Skeletal muscle satellite cell (primary cell): ENCODE measurements at regions not wholly inside any gene's neighbourhood (a gene's known extent, or its start where the extent isn't known, plus 50 kb on each side); places are given as distances from the start of the nearest gene placed in this dataset.
"Not testable (repeated sequence)": the region's sequence is repeated elsewhere in the genome, so short reads cannot be mapped to it uniquely, and the experiment has no call there.

Experiments used
- H3K27me3 ChIP-seq: 2 replicates; pipeline ENCODE4 v1.7.0; 2013; ENCODE audit warnings: low read length; ENCODE audit not compliant: control insufficient read depth, insufficient read depth
- H3K36me3 ChIP-seq: 2 replicates; pipeline ENCODE4 v1.7.0; 2013; ENCODE audit warnings: mild to moderate bottlenecking, control low read depth, low read length; ENCODE audit not compliant: insufficient read depth
- H3K4me1 ChIP-seq: 2 replicates; pipeline ENCODE4 v1.7.0; 2013; ENCODE audit warnings: low read length; ENCODE audit not compliant: control insufficient read depth, insufficient read depth
- H3K4me2 ChIP-seq: 2 replicates; pipeline ENCODE4 v1.7.0; 2013; ENCODE audit warnings: mild to moderate bottlenecking, low read length
- H3K4me3 ChIP-seq: 2 replicates; pipeline ENCODE4 v1.7.0; 2013; ENCODE audit warnings: low read length
- H3K9ac ChIP-seq: 2 replicates; pipeline ENCODE4 v1.7.0; 2013; ENCODE audit warnings: mild to moderate bottlenecking, low read depth, low read length, moderate library complexity
- H3K9me3 ChIP-seq: replicated peaks from 2 replicates; pipeline ENCODE4 v1.7.0; 2013; ENCODE audit warnings: mild to moderate bottlenecking, control low read depth, low read length

DNA sequence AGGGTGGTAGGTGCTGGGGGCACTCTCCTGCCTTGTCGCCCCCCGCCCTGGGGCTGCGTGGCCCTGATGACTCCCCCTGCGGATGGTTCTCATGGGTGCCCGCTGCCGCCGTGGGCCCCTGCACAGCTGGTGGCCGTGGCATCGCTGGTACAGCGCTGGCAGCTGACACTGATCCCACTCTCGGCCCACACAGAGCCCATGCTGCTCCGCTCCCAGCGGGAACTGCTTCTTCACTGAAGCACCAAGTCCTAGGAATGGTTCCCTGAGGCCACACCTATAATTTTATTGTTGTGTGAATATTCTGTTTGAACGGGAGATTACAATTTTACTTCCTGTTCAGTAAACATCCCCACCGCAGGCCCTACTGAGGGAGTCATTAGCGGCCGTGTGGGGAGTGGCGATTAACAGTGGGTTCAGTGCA is 138.6 kb upstream of the NKX1-1 start:
- no peaks in the 10 kb centered on the region for H3K9me3 ChIP-seq
- H3K4me2 ChIP-seq, result no peak overlapping the region
- H3K4me1 ChIP-seq, result no peaks in the 10 kb centered on the region
- no peak overlapping the region for H3K4me3 ChIP-seq
- peaks cover 18% of the 10 kb centered on the region for H3K27me3 ChIP-seq
- no peak overlapping the region for H3K9ac ChIP-seq
- no peaks in the 10 kb centered on the region for H3K36me3 ChIP-seq

DNA sequence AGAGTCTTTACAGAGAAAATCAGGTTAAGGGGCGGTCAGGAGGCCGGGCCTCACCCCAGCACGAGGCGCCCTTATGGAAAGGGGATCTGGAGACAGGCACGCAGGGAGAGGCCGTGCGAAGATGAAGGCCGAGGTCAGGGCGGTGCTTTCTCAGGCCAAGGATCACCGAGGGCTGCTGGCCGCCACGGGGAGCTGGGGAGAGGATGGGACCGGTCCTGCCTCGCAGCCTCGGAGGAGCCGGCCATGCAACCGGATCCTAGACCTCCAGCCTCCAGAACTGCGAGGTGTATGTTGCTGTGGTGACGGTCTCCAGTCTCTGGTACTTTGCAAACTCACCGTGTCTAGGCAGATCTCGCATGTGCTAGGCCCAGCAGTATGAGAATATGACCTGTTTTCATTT is 138.2 kb upstream of the NKX1-1 start:
- not testable (repeated sequence) for H3K4me2 ChIP-seq, H3K4me3 ChIP-seq, H3K9me3 ChIP-seq, H3K9ac ChIP-seq, H3K4me1 ChIP-seq, H3K36me3 ChIP-seq
- peaks cover 14% of the 10 kb centered on the region for H3K27me3 ChIP-seq

DNA sequence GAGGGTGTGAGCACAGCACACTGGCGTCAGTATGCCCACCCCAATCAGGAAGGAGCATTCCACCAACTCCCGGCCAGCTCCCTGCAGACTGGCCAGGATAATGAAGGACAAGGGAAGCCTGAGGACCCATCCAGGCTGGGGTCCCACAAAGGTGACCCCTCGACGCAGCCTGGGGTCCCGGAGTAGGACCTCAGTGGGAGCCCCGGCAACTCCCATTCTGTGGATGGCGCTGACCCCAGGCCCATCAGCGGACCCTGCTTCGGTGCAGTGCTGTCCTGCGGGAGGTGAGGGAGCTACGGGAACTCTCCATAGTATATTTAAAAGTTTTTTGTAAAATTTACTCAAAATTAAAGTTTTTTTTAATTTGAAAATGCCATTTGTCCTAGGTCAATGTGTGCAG is 137.7 kb upstream of the NKX1-1 start:
- Histone ChIP-seq H3K4me2 (no peak overlapping the region), H3K9ac (no peak overlapping the region), H3K9me3 (no peaks in the 10 kb centered on the region), H3K27me3 (peaks cover 15% of the 10 kb centered on the region), H3K4me1 (no peaks in the 10 kb centered on the region), H3K4me3 (no peak overlapping the region), H3K36me3 (no peaks in the 10 kb centered on the region)

DNA sequence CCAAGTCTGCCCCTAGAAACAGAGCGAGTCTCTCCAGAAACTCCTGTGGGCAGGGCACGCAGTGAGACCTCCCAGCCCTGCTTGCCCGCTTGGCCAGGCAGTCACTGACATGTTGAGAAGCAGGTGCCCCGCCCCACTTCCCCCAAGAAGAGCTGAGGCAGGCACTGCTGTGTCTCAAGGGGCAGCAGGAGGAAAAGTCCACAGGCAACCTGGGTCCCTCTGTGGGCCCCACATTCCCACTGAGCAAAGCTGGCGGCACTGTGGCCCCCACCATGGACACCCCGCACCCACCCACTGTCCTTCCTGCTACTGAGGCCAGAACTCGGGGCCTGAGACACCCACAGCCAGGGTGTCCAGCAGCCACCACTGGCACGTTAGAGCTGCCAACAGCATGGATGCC is 137.3 kb upstream of the NKX1-1 start:
- no peak overlapping the region for H3K9ac ChIP-seq
- H3K9me3 ChIP-seq, result no peaks in the 10 kb centered on the region
- H3K4me3 ChIP-seq, result no peak overlapping the region
- no peak overlapping the region for H3K4me2 ChIP-seq
- H3K4me1 ChIP-seq, result no peaks in the 10 kb centered on the region
- peaks cover 16% of the 10 kb centered on the region for H3K27me3 ChIP-seq
- H3K36me3 ChIP-seq, result no peaks in the 10 kb centered on the region

DNA sequence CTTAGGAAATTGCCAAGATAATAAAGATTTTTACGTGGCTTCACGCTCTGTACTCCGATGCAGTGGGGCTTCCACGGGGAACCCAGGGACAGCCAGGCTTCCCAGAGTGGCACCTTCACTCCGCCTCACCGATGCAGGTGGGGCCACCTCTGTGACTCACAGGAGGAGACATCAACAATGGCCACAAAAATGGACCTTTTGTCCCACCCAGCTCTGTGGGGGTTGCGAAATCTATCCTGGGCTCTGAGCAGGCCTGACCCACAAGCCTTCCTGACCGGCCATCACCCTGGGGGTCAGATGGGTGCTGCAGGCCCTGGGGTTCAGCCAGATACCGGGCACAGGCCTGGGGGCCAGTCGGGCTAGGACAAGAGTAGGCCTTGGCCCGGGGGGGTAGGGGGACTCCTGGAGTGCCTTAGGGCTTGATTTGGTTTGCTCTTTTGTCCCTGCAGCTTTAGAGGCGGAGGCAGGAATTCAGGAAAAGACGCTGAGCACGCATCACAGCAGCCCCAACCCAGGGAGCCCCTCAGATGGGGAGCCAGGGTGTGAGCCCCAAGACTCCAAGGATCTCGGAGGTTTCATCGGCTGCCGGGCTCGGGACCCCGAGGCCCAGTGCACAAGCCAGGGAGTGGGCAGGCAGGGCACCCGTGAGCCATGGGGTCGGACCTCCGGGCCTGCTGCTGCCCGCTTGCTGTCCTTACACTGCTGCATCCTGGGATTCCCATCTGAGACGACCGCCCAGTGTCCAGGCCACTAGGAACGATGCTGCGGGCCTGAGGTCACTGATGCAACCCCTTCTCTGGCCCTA is 136.5 kb upstream of the NKX1-1 start:
- Histone ChIP-seq H3K36me3 (no peaks in the 10 kb centered on the region), H3K4me3 (no peak overlapping the region), H3K9ac (no peak overlapping the region), H3K4me2 (no peak overlapping the region), H3K4me1 (no peaks in the 10 kb centered on the region), H3K9me3 (no peaks in the 10 kb centered on the region), H3K27me3 (peaks cover 9% of the 10 kb centered on the region)

DNA sequence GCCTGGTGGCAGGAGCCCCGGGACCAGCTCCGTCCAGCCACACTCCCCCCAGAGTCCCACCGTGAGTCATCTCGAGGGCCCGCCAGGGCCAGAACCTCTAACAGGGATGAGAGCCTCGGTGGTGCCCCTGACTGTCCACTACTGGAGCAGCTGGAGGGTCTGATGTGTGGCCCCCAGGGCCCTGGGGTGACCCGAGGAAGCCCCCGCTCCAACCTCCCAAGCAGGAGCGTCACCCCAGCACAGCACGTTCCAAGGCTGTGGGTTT is 135.9 kb upstream of the NKX1-1 start:
- Histone ChIP-seq H3K27me3 (peaks cover 9% of the 10 kb centered on the region), H3K4me3 (no peak overlapping the region), H3K36me3 (no peaks in the 10 kb centered on the region), H3K9ac (no peak overlapping the region), H3K9me3 (no peaks in the 10 kb centered on the region), H3K4me1 (no peaks in the 10 kb centered on the region), H3K4me2 (no peak overlapping the region)

DNA sequence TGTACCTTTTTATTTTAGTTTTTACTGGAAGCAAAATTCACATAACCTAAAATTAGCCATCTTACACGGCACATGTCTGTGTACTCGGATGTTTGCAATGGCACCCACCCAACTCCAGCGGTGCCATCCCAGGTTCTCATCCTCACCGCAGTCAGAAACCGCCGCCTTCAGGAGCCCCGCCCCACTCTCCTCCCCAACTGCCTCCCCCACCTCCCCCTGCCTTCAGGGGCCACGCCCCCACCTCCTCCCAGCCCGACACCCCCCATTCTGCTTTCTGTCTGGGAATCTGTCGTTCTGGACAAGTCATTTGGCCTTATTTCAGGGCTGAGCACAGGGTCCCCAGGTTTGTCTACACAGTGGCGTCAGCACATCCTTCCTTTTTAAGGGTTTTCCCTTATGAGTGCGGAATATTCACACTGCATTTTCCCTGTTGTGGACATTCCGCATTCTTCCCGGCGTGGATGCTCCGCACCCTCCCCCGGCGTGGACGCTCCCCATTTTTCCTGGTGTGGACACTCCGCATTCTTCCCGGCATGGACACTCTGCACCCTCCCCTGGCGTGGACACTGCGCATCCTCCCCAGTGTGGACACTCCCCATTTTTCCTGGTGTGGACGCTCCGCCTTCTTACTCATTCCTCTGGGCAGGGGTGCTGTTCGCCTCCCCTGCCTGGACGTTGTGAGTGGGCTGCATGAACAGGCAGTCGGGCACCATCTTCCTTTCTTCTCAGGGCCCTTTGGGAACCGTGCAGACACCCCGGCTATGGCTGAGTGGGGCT is 135.4 kb upstream of the NKX1-1 start:
- Histone ChIP-seq H3K9ac (no peak overlapping the region), H3K4me1 (no peaks in the 10 kb centered on the region), H3K27me3 (peaks cover 9% of the 10 kb centered on the region), H3K4me2 (no peak overlapping the region), H3K4me3 (no peak overlapping the region), H3K36me3 (no peaks in the 10 kb centered on the region), H3K9me3 (no peaks in the 10 kb centered on the region)

DNA sequence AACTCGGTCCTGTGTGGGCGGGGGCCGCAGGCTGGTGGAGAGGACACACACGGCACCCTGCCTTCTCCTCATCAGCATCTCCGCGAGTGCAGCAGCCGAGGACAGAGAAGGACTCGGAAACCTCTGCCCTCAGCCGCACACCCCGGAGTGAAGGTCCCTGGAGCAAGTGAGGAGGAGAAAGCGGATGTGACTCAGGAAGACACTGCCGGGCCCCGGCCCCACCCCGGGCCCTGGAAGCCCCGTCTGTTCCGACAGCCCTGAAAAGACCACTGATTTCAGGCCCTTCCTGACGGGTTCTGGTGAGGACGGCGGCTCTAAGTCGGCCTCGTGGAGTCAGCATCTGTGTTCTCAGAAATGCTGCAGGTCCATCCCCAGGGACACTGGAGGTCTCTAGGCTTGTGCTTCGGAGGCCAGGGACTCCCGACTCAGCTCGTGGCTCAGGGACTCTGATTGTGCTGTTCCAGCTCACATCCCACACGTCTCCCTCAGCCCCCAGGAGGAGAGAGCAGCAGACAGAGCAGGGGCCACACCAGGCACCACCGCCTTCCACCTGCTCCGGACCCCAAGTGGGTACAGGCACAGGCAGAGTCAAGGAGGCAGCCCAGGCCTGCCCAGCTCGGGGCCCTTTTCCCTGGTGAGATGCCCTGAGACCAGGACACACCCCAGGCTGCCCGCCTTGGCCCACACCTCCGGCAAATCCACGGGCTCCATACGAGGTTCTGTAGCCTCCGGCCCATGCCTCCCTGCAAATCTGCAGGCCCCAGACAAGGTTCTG is 134.5 kb upstream of the NKX1-1 start:
- no peaks in the 10 kb centered on the region for H3K9me3 ChIP-seq
- peaks cover 9% of the 10 kb centered on the region for H3K27me3 ChIP-seq
- H3K36me3 ChIP-seq, result no peaks in the 10 kb centered on the region
- H3K4me1 ChIP-seq, result no peaks in the 10 kb centered on the region
- H3K9ac ChIP-seq, result no peak overlapping the region
- H3K4me3 ChIP-seq, result no peak overlapping the region
- no peak overlapping the region for H3K4me2 ChIP-seq

DNA sequence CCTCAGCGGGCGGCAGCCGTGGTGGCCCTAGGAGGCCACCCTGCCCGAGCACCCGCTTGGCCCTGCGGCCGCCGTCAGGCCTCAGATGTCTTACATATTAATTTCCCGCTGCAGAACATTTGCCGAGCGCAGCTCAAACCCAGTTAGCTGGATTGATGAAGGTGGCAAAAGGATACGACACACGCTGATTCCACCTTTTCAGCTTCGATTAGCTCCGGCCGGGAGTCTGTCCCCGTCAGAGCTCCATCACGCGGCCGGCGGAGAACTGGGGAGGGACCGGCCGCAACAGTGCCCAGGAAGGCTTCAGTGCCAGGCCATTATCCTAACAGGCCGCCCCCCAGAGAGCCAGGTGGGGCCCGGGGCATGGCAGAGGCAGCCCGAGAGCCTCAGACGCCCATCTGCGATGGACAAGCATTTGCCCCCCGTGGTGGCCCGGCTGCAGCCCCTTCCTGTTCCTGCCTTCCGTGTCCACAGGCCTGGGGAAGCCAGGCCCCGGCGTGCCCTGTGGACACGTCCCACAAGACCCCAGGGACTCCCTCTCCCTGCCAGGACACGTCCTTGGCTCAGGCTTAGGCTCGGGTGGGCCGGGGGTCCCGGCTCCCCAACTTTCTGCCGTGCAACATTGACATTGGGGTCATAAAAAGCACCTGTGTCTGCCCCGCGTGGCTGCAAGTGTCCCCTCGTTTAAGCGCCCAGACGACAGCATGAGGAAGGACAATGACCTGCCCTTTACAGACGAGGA is 133.8 kb upstream of the NKX1-1 start:
- peaks cover 9% of the 10 kb centered on the region for H3K27me3 ChIP-seq
- no peak overlapping the region for H3K4me3 ChIP-seq
- no peaks in the 10 kb centered on the region for H3K36me3 ChIP-seq
- H3K4me2 ChIP-seq, result no peak overlapping the region
- H3K9ac ChIP-seq, result no peak overlapping the region
- H3K9me3 ChIP-seq, result no peaks in the 10 kb centered on the region
- no peaks in the 10 kb centered on the region for H3K4me1 ChIP-seq

DNA sequence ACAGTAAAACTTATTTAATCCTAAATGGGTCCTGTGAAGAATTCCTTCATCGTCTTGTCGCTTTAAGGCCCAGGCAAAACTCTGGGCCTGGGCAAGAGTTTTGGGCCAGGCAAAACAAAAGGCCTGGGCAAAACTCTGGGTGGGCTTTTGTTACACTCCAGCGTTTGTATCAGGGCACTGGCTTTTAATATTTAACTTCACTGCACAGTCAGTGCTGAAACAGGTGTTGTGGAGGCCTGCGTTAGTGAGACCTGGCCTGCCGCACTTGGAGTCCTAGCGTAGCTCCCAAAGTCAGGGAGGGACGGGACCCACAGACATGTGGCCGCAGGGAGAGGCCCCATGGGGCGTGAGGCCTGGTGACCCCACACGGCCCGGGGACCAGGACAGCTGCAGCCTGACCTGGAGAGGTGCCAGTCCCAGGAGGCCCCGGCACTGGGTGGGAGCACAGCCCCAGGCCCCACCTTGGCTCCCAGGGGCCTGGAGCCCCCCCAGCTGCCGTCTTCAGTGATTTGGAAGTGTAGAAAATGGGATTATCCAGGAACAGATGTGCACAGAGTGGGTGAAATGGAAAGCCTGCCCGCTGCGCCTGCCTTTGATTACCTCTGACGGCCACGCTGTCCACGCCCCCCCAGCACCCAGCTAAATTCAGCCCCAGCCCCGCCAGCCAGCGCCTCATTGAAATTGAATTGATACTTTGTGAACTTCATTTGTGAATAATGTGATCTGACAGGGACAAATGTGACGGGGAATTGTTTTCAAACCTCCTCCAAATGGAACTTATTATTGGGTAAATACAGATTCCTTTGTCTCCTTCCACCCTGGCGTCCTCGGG is 132.9 kb upstream of the NKX1-1 start:
- Histone ChIP-seq H3K36me3 (no peaks in the 10 kb centered on the region), H3K4me3 (no peak overlapping the region), H3K4me2 (no peak overlapping the region), H3K9ac (no peak overlapping the region), H3K9me3 (no peaks in the 10 kb centered on the region), H3K4me1 (no peaks in the 10 kb centered on the region), H3K27me3 (peaks cover 14% of the 10 kb centered on the region)

DNA sequence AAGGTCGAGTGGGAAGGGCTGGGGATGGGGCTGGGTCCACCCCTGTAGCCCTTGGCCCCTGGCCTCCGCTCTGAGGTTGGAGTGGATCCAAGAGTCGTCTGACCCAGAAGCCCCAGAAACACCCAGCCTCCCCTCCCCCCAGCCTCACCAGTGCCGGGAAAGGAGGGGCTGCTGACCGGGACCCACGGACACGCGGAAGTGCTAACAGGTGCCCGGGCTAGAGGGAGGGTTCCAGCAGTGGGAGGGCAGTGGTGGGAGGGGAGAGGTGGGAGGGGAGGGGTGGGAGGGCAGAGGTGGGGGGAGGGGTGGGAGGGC is 131.8 kb upstream of the NKX1-1 start:
- Histone ChIP-seq H3K9me3 (no peaks in the 10 kb centered on the region), H3K27me3 (peaks cover 25% of the 10 kb centered on the region), H3K4me2 (no peak overlapping the region), H3K4me3 (no peak overlapping the region), H3K36me3 (no peaks in the 10 kb centered on the region), H3K9ac (no peak overlapping the region), H3K4me1 (no peaks in the 10 kb centered on the region)
